Glutamatergic neuron (in vitro differentiated cells): ENCODE measurements at regions not wholly inside any gene's neighbourhood (a gene's known extent, or its start where the extent isn't known, plus 50 kb on each side); places are given as distances from the start of the nearest gene placed in this dataset.

Experiments used
- DNase-seq: peaks from one replicate; pipeline ENCODE4 v3.0.0; 2022
- H3K27ac Mint-ChIP-seq: one replicate; pipeline ENCODE4 v1.8.0; 2020; ENCODE audit warnings: mild to moderate bottlenecking, mixed read lengths, inconsistent platforms; ENCODE audit not compliant: unreplicated experiment
- H3K27me3 Mint-ChIP-seq: one replicate; pipeline ENCODE4 v1.8.0; 2020; ENCODE audit warnings: mild to moderate bottlenecking, moderate library complexity, mixed read lengths, inconsistent platforms; ENCODE audit not compliant: unreplicated experiment
- H3K36me3 Mint-ChIP-seq: one replicate; pipeline ENCODE4 v1.8.0; 2020; ENCODE audit warnings: mild to moderate bottlenecking, mixed read lengths, inconsistent platforms; ENCODE audit not compliant: unreplicated experiment
- H3K4me1 Mint-ChIP-seq: one replicate; pipeline ENCODE4 v1.8.0; 2020; ENCODE audit warnings: mild to moderate bottlenecking, low read depth, mixed read lengths, inconsistent platforms; ENCODE audit not compliant: unreplicated experiment
- H3K4me3 Mint-ChIP-seq: one replicate; pipeline ENCODE4 v1.8.0; 2020; ENCODE audit warnings: mild to moderate bottlenecking, mixed read lengths, inconsistent platforms; ENCODE audit not compliant: unreplicated experiment
- H3K9me3 Mint-ChIP-seq: one replicate; pipeline ENCODE4 v1.8.0; 2020; ENCODE audit warnings: mild to moderate bottlenecking, moderate library complexity, mixed read lengths, inconsistent platforms; ENCODE audit not compliant: unreplicated experiment
- CTCF ChIP-seq: fragments of 200-600 bp; sonication (generic); IDR thresholded peaks from one replicate; pipeline ENCODE4 v1.5.0; 2021; ENCODE audit not compliant: partially characterized antibody, unreplicated experiment

GRCh38 chr7:84823530-84823929 is 363.3 kb downstream of the SEMA3D start:
- Mint-ChIP-seq H3K27me3 (no peaks in the 10 kb centered on the region), H3K9me3 (no peaks in the 10 kb centered on the region), H3K36me3 (no peaks in the 10 kb centered on the region), H3K27ac (no peak overlapping the region), H3K4me1 (no peaks in the 10 kb centered on the region), H3K4me3 (no peak overlapping the region)
- no peak for TF ChIP-seq CTCF
- no peak for DNase-seq

- Mint-ChIP-seq H3K36me3 (no peaks in the 10 kb centered on the region), H3K9me3 (no peaks in the 10 kb centered on the region), H3K4me1 (no peaks in the 10 kb centered on the region), H3K27me3 (no peaks in the 10 kb centered on the region), H3K4me3 (no peak overlapping the region), H3K27ac (no peak overlapping the region)
- TF ChIP-seq CTCF, result no peak
- no peak for DNase-seq
Observed at GRCh38 chr7:84822941-84823510, 363.8 kb downstream of the SEMA3D start.

- no peaks in the 10 kb centered on the region for H3K4me1 Mint-ChIP-seq
- TF ChIP-seq CTCF, result no peak
- H3K36me3 Mint-ChIP-seq, result no peaks in the 10 kb centered on the region
- no peak overlapping the region for H3K27ac Mint-ChIP-seq
- no peak overlapping the region for H3K4me3 Mint-ChIP-seq
- no peaks in the 10 kb centered on the region for H3K9me3 Mint-ChIP-seq
- no peaks in the 10 kb centered on the region for H3K27me3 Mint-ChIP-seq
- no peak for DNase-seq
Observed at GRCh38 chr7:84821671-84822534, 365.0 kb downstream of the SEMA3D start.

- Mint-ChIP-seq H3K4me1 (no peaks in the 10 kb centered on the region), H3K4me3 (no peak overlapping the region), H3K27ac (no peak overlapping the region), H3K36me3 (no peaks in the 10 kb centered on the region), H3K9me3 (no peaks in the 10 kb centered on the region), H3K27me3 (no peaks in the 10 kb centered on the region)
- DNase-seq, result no peak
- no peak for TF ChIP-seq CTCF
Observed at GRCh38 chr7:84820481-84820880, 366.4 kb downstream of the SEMA3D start.

GRCh38 chr7:84817016-84817415 is 369.8 kb downstream of the SEMA3D start:
- no peak overlapping the region for H3K4me3 Mint-ChIP-seq
- no peaks in the 10 kb centered on the region for H3K9me3 Mint-ChIP-seq
- no peak for DNase-seq
- H3K27ac Mint-ChIP-seq, result no peak overlapping the region
- H3K36me3 Mint-ChIP-seq, result no peaks in the 10 kb centered on the region
- no peaks in the 10 kb centered on the region for H3K4me1 Mint-ChIP-seq
- no peaks in the 10 kb centered on the region for H3K27me3 Mint-ChIP-seq
- no peak for TF ChIP-seq CTCF
